GM23338 (cell line): ENCODE measurements at regions not wholly inside any gene's neighbourhood (a gene's known extent, or its start where the extent isn't known, plus 50 kb on each side); places are given as distances from the start of the nearest gene placed in this dataset.

ENCODE experiments used
- ATAC-seq: fragments of 200-7000 bp; cut with Tn5 transposase; 3 replicates; pipeline ENCODE4 v1.9.1; 2020
- DNase-seq: peaks from one replicate; pipeline ENCODE4 v3.0.0-alpha.2; 2015; ENCODE audit warnings: low spot score
- H2AFZ ChIP-seq: fragments of 200-600 bp; sonication (generic); 2 replicates; pipeline ENCODE4 v1.8.0; 2016; ENCODE audit warnings: antibody characterized with exemption, mild to moderate bottlenecking, moderate library complexity
- H3F3A ChIP-seq: fragments of 200-600 bp; sonication (generic); replicated peaks from 2 replicates; pipeline ENCODE4 v1.8.0; 2017; ENCODE audit warnings: antibody characterized with exemption, mixed run types, low read depth
- H3K27ac ChIP-seq: fragments of 200-600 bp; sonication (generic); 2 replicates; pipeline ENCODE4 v1.6.1; 2016; ENCODE audit warnings: low read depth
- H3K27me3 ChIP-seq: fragments of 200-600 bp; sonication (generic); 2 replicates; pipeline ENCODE4 v1.8.0; 2016; ENCODE audit warnings: mild to moderate bottlenecking, mixed run types, moderate library complexity; ENCODE audit not compliant: insufficient read depth
- H3K36me3 ChIP-seq: fragments of 200-600 bp; sonication (generic); 2 replicates; pipeline ENCODE4 v1.8.0; 2016; ENCODE audit warnings: mild to moderate bottlenecking; ENCODE audit not compliant: insufficient read depth
- H3K4me1 ChIP-seq: fragments of 200-600 bp; sonication (generic); 2 replicates; pipeline ENCODE4 v1.8.0; 2016; ENCODE audit warnings: mild to moderate bottlenecking, moderate library complexity; ENCODE audit not compliant: insufficient read depth
- H3K4me2 ChIP-seq: fragments of 200-600 bp; sonication (generic); 2 replicates; pipeline ENCODE4 v1.7.1; 2017; ENCODE audit warnings: mixed run types
- H3K4me3 ChIP-seq: fragments of 200-600 bp; sonication (generic); 2 replicates; pipeline ENCODE4 v1.6.1; 2016; ENCODE audit warnings: mixed run types
- H3K79me2 ChIP-seq: fragments of 200-600 bp; sonication (generic); replicated peaks from 2 replicates; pipeline ENCODE4 v1.8.0; 2017; ENCODE audit warnings: mild to moderate bottlenecking; ENCODE audit not compliant: insufficient read depth
- H3K9me2 ChIP-seq: fragments of 200-600 bp; sonication (generic); 2 replicates; pipeline ENCODE4 v1.8.0; 2017; ENCODE audit not compliant: insufficient read depth
- H4K20me1 ChIP-seq: fragments of 200-600 bp; sonication (generic); replicated peaks from 2 replicates; pipeline ENCODE4 v1.8.0; 2017; ENCODE audit warnings: mild to moderate bottlenecking; ENCODE audit not compliant: insufficient read depth
- H3K27ac Mint-ChIP-seq: 2 replicates; pipeline ENCODE4 v1.8.0; 2020; ENCODE audit warnings: inconsistent platforms, mild to moderate bottlenecking, moderate library complexity, mixed read lengths
- H3K27me3 Mint-ChIP-seq: 3 replicates; pipeline ENCODE4 v1.8.0; 2022; ENCODE audit warnings: low read depth, mild to moderate bottlenecking, moderate library complexity, mixed read lengths, inconsistent platforms; ENCODE audit not compliant: insufficient read depth, poor library complexity
- H3K36me3 Mint-ChIP-seq: 3 replicates; pipeline ENCODE4 v1.8.0; 2021; ENCODE audit warnings: low read depth, mild to moderate bottlenecking, inconsistent platforms, moderate library complexity, mixed read lengths
- H3K4me1 Mint-ChIP-seq: 3 replicates; pipeline ENCODE4 v1.8.0; 2020; ENCODE audit warnings: mild to moderate bottlenecking, inconsistent platforms, mixed read lengths
- H3K4me3 Mint-ChIP-seq: 3 replicates; pipeline ENCODE4 v1.8.0; 2021; ENCODE audit warnings: moderate library complexity, mild to moderate bottlenecking, inconsistent platforms, mixed read lengths
- H3K9me3 Mint-ChIP-seq: 3 replicates; pipeline ENCODE4 v1.8.0; 2020; ENCODE audit warnings: moderate library complexity, mild to moderate bottlenecking, inconsistent platforms, mixed read lengths
- CREB1 ChIP-seq: fragments of 250-450 bp; sonication (Bioruptor Pico); IDR thresholded peaks from 2 replicates; pipeline ENCODE4 v1.5.0; 2020; ENCODE audit warnings: low read depth, mild to moderate bottlenecking, moderate library complexity
- ETS1 ChIP-seq: IDR thresholded peaks from 2 replicates; pipeline ENCODE4 v1.6.1; 2016; ENCODE audit warnings: antibody characterized with exemption
- EZH2 ChIP-seq: fragments of 200-600 bp; sonication (generic); IDR thresholded peaks from one replicate; pipeline ENCODE4 v1.8.0; 2017; ENCODE audit warnings: antibody characterized with exemption, mild to moderate bottlenecking, low read depth; ENCODE audit not compliant: unreplicated experiment
- EZH2phosphoT487 ChIP-seq: fragments of 200-600 bp; sonication (generic); IDR thresholded peaks from one replicate; pipeline ENCODE4 v1.8.1; 2018; ENCODE audit warnings: antibody characterized with exemption; ENCODE audit not compliant: unreplicated experiment
- JUNB ChIP-seq: IDR thresholded peaks from one replicate; pipeline ENCODE4 v1.6.1; 2016; ENCODE audit warnings: antibody characterized with exemption; ENCODE audit not compliant: unreplicated experiment
- NANOG ChIP-seq: IDR thresholded peaks from 2 replicates; pipeline ENCODE4 v1.6.1; 2016; ENCODE audit warnings: antibody characterized with exemption, borderline replicate concordance
- POLR2AphosphoS5 ChIP-seq: IDR thresholded peaks from 2 replicates; pipeline ENCODE4 v1.6.1; 2016; ENCODE audit warnings: antibody characterized with exemption, low read depth
- REST ChIP-seq: IDR thresholded peaks from one replicate; pipeline ENCODE4 v1.6.1; 2018; ENCODE audit warnings: antibody characterized with exemption; ENCODE audit not compliant: unreplicated experiment
- STAT1 ChIP-seq: IDR thresholded peaks from one replicate; pipeline ENCODE4 v1.6.1; 2016; ENCODE audit warnings: antibody characterized with exemption; ENCODE audit not compliant: unreplicated experiment
- ZNF114 ChIP-seq: fragments of 250-450 bp; sonication (Bioruptor Pico); IDR thresholded peaks from 2 replicates; pipeline ENCODE4 v1.5.0; 2020; ENCODE audit warnings: mild to moderate bottlenecking, moderate library complexity
- ZNF331 ChIP-seq: fragments of 250-450 bp; sonication (Bioruptor Pico); IDR thresholded peaks from 2 replicates; pipeline ENCODE4 v1.5.0; 2020; ENCODE audit warnings: low read depth, mild to moderate bottlenecking, moderate library complexity
- ZNF462 ChIP-seq: fragments of 250-450 bp; sonication (Bioruptor Pico); IDR thresholded peaks from 2 replicates; pipeline ENCODE4 v1.5.0; 2020; ENCODE audit warnings: mild to moderate bottlenecking, moderate library complexity
- TF ChIP-seq, protein P1 (sequence below), 2 experiments: fragments of 200-600 bp in 1 of 2; sonication (generic) in 1 of 2; conservative IDR thresholded peaks; 2 replicates each; pipeline versions ENCODE4 v1.5.1 to v1.6.1; 2016 to 2017; ENCODE audit warnings: antibody characterized with exemption in 2 of 2, low read depth in 2 of 2, mild to moderate bottlenecking in 2 of 2, moderate library complexity in 1 of 2

DNA sequence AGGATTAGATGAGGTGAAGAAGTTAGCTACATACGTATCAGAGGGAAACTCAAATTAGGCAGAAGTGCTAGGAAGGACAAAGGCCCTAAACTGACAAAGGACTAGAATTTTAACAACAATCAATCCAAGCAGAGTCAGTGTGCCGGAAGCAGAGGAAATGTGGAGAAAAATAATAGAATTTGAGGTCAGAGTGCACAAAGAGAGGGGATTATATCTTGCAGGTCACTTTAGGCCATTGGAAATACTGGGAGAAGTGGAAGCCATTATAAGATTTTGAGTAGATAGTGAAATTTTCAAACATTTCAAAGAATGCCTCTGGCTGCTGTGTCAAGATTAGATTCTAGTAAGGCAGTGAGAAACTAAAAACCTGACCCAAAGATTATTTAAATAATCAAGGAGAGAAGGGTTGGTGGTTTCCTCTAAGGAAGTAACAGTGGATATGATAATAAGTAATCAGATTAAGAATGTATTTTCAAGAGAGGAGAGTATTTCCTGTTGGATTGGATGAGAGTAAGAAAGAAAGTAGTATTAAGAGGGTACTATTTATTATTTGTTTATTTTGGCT is 889.2 kb upstream of the NCAM2 start:
- no peak overlapping the region; the same call in 1 of the 2 replicates for H3K27ac Mint-ChIP-seq
- 0 out of 3 replicates have a peak, but pooled peaks cover 3% of the 10 kb centered on the region for H3K9me3 Mint-ChIP-seq
- DNase-seq (no peak), ATAC-seq (no peak; the same call in 2 of the 3 replicates)
- Histone ChIP-seq H2AFZ (peak overlapping the region; percentile 36), H3K79me2 (no peaks in the 10 kb centered on the region), H3K27me3 (no peaks in the 10 kb centered on the region), H3K9me2 (no peaks in the 10 kb centered on the region), H3K4me2 (no peak overlapping the region), H3K4me3 (no peak overlapping the region), H3F3A (no peaks in the 10 kb centered on the region), H3K4me1 (peaks cover 3% of the 10 kb centered on the region), H3K27ac (no peak overlapping the region), H4K20me1 (no peaks in the 10 kb centered on the region), H3K36me3 (no peaks in the 10 kb centered on the region)
- H3K36me3 Mint-ChIP-seq = no peaks in the 10 kb centered on the region
- peaks cover 11% of the 10 kb centered on the region for H3K4me1 Mint-ChIP-seq
- no peak overlapping the region for H3K4me3 Mint-ChIP-seq
- TF ChIP-seq ETS1 (no peak), ZNF462 (CRISPR knock-in tag) (no peak), POLR2AphosphoS5 (no peak), ZNF114 (CRISPR knock-in tag) (no peak), NANOG (no peak), ZNF331 (CRISPR knock-in tag) (no peak), EZH2phosphoT487 (no peak), STAT1 (no peak), REST (no peak), EZH2 (no peak), CREB1 (CRISPR knock-in tag) (no peak), JUNB (no peak)
- TF ChIP-seq, protein P1, sequence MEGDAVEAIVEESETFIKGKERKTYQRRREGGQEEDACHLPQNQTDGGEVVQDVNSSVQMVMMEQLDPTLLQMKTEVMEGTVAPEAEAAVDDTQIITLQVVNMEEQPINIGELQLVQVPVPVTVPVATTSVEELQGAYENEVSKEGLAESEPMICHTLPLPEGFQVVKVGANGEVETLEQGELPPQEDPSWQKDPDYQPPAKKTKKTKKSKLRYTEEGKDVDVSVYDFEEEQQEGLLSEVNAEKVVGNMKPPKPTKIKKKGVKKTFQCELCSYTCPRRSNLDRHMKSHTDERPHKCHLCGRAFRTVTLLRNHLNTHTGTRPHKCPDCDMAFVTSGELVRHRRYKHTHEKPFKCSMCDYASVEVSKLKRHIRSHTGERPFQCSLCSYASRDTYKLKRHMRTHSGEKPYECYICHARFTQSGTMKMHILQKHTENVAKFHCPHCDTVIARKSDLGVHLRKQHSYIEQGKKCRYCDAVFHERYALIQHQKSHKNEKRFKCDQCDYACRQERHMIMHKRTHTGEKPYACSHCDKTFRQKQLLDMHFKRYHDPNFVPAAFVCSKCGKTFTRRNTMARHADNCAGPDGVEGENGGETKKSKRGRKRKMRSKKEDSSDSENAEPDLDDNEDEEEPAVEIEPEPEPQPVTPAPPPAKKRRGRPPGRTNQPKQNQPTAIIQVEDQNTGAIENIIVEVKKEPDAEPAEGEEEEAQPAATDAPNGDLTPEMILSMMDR (conservative IDR thresholded peaks at IDR 0.05; ENCODE audit: low read depth in 2 of 2) = no peak
- peaks cover 3% of the 10 kb centered on the region for H3K27me3 Mint-ChIP-seq
